ENCODE measurements at regions not wholly inside any gene's neighbourhood (a gene's known extent, or its start where the extent isn't known, plus 50 kb on each side); places are given as distances from the start of the nearest gene placed in this dataset.

DNA sequence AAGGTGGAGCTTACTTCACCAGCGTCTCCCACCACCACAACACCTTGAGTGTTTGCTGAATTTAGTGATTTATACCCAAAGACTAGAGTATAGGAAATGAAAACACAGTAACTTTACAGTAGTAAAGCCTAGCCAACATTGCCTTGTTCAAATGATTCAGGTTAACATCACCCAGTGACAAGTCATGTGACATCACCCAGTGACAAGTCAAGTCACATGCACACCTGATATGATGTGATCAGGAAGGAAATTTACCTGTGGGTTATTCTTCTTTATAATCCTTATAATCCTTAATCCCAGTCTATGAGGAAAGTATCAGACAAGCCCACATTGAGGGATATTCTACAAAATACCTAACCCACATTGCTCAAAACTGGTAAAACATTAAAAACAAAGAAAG is 545.6 kb upstream of the MEF2C start:
- Histone ChIP-seq H3K9me3 (ENCODE audit: low read length) (no peaks in the 10 kb centered on the region), H4K20me1 (ENCODE audit: insufficient read depth, low read length) (no peaks in the 10 kb centered on the region), H3K79me2 (ENCODE audit: insufficient read depth, low read depth, low read length) (no peaks in the 10 kb centered on the region), H3K4me2 (ENCODE audit: low read length) (no peak overlapping the region), H3K27ac (ENCODE audit: low read depth, low read length, poor library complexity, severe bottlenecking) (no peak overlapping the region), H3K36me3 (ENCODE audit: insufficient read depth, low read length) (no peaks in the 10 kb centered on the region), H3K4me3 (ENCODE audit: low read depth, low read length, poor library complexity, severe bottlenecking) (no peak overlapping the region), H3K9me2 (ENCODE audit: insufficient read depth, low read length) (no peaks in the 10 kb centered on the region), H3K4me1 (ENCODE audit: insufficient read depth, low read length, poor library complexity, severe bottlenecking) (no peaks in the 10 kb centered on the region), H2AFZ (ENCODE audit: low read length) (no peak overlapping the region)
- POLR2A ChIA-PET = no interaction called here
- TF ChIP-seq EZH2phosphoT487 (IDR thresholded peaks at IDR 0.05; ENCODE audit: borderline replicate concordance, low read depth, low read length) = no peak
- TF ChIP-seq, protein P1, sequence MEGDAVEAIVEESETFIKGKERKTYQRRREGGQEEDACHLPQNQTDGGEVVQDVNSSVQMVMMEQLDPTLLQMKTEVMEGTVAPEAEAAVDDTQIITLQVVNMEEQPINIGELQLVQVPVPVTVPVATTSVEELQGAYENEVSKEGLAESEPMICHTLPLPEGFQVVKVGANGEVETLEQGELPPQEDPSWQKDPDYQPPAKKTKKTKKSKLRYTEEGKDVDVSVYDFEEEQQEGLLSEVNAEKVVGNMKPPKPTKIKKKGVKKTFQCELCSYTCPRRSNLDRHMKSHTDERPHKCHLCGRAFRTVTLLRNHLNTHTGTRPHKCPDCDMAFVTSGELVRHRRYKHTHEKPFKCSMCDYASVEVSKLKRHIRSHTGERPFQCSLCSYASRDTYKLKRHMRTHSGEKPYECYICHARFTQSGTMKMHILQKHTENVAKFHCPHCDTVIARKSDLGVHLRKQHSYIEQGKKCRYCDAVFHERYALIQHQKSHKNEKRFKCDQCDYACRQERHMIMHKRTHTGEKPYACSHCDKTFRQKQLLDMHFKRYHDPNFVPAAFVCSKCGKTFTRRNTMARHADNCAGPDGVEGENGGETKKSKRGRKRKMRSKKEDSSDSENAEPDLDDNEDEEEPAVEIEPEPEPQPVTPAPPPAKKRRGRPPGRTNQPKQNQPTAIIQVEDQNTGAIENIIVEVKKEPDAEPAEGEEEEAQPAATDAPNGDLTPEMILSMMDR (conservative IDR thresholded peaks at IDR 0.05; ENCODE audit: low read length) = no peak
- intact Hi-C loops (cut with micrococcal nuclease; ENCODE audit: unreplicated experiment) = no loop called here
- CTCF ChIA-PET (ENCODE audit: unreplicated experiment) = no interaction called here
- no peak for DNase-seq (ENCODE audit: low spot score)
- no TSS peak for BruUV-seq (replicated peaks)

DNA sequence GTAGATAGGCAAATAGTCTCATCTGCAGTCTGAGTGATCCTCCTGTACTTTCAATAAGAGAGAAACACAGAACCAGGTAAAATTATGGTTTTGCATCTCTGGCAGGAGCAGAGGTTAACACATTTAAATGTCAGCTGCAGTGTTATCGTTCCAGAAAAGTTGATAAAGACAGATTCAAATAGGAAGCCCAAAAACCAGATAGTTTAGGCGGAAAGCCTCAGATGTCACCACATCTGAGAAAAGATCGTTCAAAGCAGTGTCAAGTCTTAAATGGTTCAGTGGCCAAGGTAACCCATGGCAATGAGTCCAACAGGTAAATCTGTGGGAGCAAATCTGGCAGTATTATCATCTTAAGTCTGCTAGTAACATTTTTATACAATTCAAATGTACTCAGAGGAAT is 542.1 kb upstream of the MEF2C start:
- DNase-seq (ENCODE audit: low spot score) = no peak
- Histone ChIP-seq H4K20me1 (ENCODE audit: insufficient read depth, low read length) (no peaks in the 10 kb centered on the region), H3K4me1 (ENCODE audit: insufficient read depth, low read length, poor library complexity, severe bottlenecking) (no peaks in the 10 kb centered on the region), H2AFZ (ENCODE audit: low read length) (no peak overlapping the region), H3K9me3 (ENCODE audit: low read length) (no peaks in the 10 kb centered on the region), H3K79me2 (ENCODE audit: insufficient read depth, low read depth, low read length) (no peaks in the 10 kb centered on the region), H3K4me2 (ENCODE audit: low read length) (no peak overlapping the region), H3K4me3 (ENCODE audit: low read depth, low read length, poor library complexity, severe bottlenecking) (no peak overlapping the region), H3K36me3 (ENCODE audit: insufficient read depth, low read length) (no peaks in the 10 kb centered on the region), H3K9me2 (ENCODE audit: insufficient read depth, low read length) (no peaks in the 10 kb centered on the region), H3K27ac (ENCODE audit: low read depth, low read length, poor library complexity, severe bottlenecking) (no peak overlapping the region)
- ChIA-PET POLR2A (interaction anchor here (1.6 kb wide), 1 partner anchor 9 kb away, joined by 4 read pairs; no protein-coding TSS in a partner anchor), CTCF (ENCODE audit: unreplicated experiment) (no interaction called here)
- no TSS peak for BruUV-seq (replicated peaks)
- TF ChIP-seq EZH2phosphoT487 (IDR thresholded peaks at IDR 0.05; ENCODE audit: borderline replicate concordance, low read depth, low read length) = no peak
- TF ChIP-seq, protein P1 (conservative IDR thresholded peaks at IDR 0.05; ENCODE audit: low read length) = no peak
- intact Hi-C loops (cut with micrococcal nuclease; ENCODE audit: unreplicated experiment) = no loop called here

DNA sequence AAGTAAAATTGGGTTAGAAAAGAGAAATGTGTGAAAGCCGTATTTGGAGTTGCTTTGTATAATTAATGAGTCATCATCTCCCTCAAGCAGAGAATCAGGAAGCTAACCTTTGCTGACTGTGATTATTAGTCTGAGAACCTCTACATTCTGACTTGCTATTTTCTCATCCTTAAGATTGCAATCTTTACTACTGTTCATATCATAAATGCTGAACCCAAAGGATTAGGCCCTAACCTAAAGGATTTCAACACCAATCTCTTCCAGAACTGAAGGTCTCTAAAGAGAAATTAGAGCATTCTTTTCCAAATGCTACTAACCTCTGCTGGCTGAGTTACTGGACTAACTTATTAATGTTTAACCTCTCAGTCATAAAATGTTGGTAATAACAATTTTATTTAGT is 538.1 kb upstream of the MEF2C start:
- no TSS peak for BruUV-seq (replicated peaks)
- no peak for DNase-seq (ENCODE audit: low spot score)
- Histone ChIP-seq H3K4me3 (ENCODE audit: low read depth, low read length, poor library complexity, severe bottlenecking) (no peak overlapping the region), H3K36me3 (ENCODE audit: insufficient read depth, low read length) (no peaks in the 10 kb centered on the region), H3K79me2 (ENCODE audit: insufficient read depth, low read depth, low read length) (no peaks in the 10 kb centered on the region), H3K9me2 (ENCODE audit: insufficient read depth, low read length) (no peaks in the 10 kb centered on the region), H3K4me2 (ENCODE audit: low read length) (no peak overlapping the region), H4K20me1 (ENCODE audit: insufficient read depth, low read length) (no peaks in the 10 kb centered on the region), H3K9me3 (ENCODE audit: low read length) (no peaks in the 10 kb centered on the region), H2AFZ (ENCODE audit: low read length) (no peak overlapping the region), H3K27ac (ENCODE audit: low read depth, low read length, poor library complexity, severe bottlenecking) (no peak overlapping the region), H3K4me1 (ENCODE audit: insufficient read depth, low read length, poor library complexity, severe bottlenecking) (no peaks in the 10 kb centered on the region)
- no peak for TF ChIP-seq EZH2phosphoT487 (IDR thresholded peaks at IDR 0.05; ENCODE audit: borderline replicate concordance, low read depth, low read length)
- TF ChIP-seq, protein P1 (conservative IDR thresholded peaks at IDR 0.05; ENCODE audit: low read length) = no peak
- intact Hi-C loops (cut with micrococcal nuclease; ENCODE audit: unreplicated experiment) = no loop called here
- ChIA-PET CTCF (ENCODE audit: unreplicated experiment) (no interaction called here), POLR2A (no interaction called here)

Data from OCI-LY7 (cell line).